ENCODE measurements at regions not wholly inside any gene's neighbourhood (a gene's known extent, or its start where the extent isn't known, plus 50 kb on each side); places are given as distances from the start of the nearest gene placed in this dataset.
"Not testable (repeated sequence)": the region's sequence is repeated elsewhere in the genome, so short reads cannot be mapped to it uniquely, and the experiment has no call there.

GRCh38 chr13:42487221-42487620 is 86.7 kb upstream of the TNFSF11 start:
- ChIA-PET CTCF (no interaction called here), POLR2A (no interaction called here)
- TF ChIP-seq HDGF (IDR thresholded peaks at IDR 0.05; ENCODE audit: borderline replicate concordance) (no peak), FOXM1 (IDR thresholded peaks at IDR 0.05; ENCODE audit: borderline replicate concordance) (no peak), L3MBTL2 (conservative IDR thresholded peaks at IDR 0.05) (no peak), PKNOX1 (IDR thresholded peaks at IDR 0.05) (no peak)
- no peak for DNase-seq (ENCODE audit: extremely low spot score)

- TF ChIP-seq FOXK2 (IDR thresholded peaks at IDR 0.05) (no peak), LEF1 (IDR thresholded peaks at IDR 0.05; ENCODE audit: borderline replicate concordance) (no peak), FOXM1 (IDR thresholded peaks at IDR 0.05; ENCODE audit: borderline replicate concordance) (no peak), CTBP1 (IDR thresholded peaks at IDR 0.05; ENCODE audit: borderline replicate concordance) (no peak), TARDBP (IDR thresholded peaks at IDR 0.05) (no peak), L3MBTL2 (conservative IDR thresholded peaks at IDR 0.05) (no peak), ARNT (IDR thresholded peaks at IDR 0.05) (no peak), HDGF (IDR thresholded peaks at IDR 0.05; ENCODE audit: borderline replicate concordance) (no peak), NFRKB (IDR thresholded peaks at IDR 0.05) (no peak), ELF4 (IDR thresholded peaks at IDR 0.05) (no peak), SP1 (IDR thresholded peaks at IDR 0.05) (no peak), BHLHE40 (IDR thresholded peaks at IDR 0.05; ENCODE audit: borderline replicate concordance) (no peak), SUZ12 (IDR thresholded peaks at IDR 0.05) (no peak)
- ChIA-PET POLR2A (no interaction called here), CTCF (no interaction called here)
- no peak for DNase-seq (ENCODE audit: extremely low spot score)
Observed at GRCh38 chr13:42490676-42491075, 83.3 kb upstream of the TNFSF11 start.

- no peak for TF ChIP-seq ARNT (IDR thresholded peaks at IDR 0.05)
- TF ChIP-seq FOXK2 (IDR thresholded peaks at IDR 0.05): no peak
- TF ChIP-seq NFRKB (IDR thresholded peaks at IDR 0.05): no peak
- TF ChIP-seq L3MBTL2 (conservative IDR thresholded peaks at IDR 0.05): no peak
- TF ChIP-seq PKNOX1 (IDR thresholded peaks at IDR 0.05): no peak
- no peak for TF ChIP-seq FOXM1 (IDR thresholded peaks at IDR 0.05; ENCODE audit: borderline replicate concordance)
- no peak for TF ChIP-seq BHLHE40 (IDR thresholded peaks at IDR 0.05; ENCODE audit: borderline replicate concordance)
- TF ChIP-seq CTBP1 (IDR thresholded peaks at IDR 0.05; ENCODE audit: borderline replicate concordance): no peak
- no peak for TF ChIP-seq ZNF384 (IDR thresholded peaks at IDR 0.05)
- POLR2A ChIA-PET: no interaction called here
- DNase-seq (ENCODE audit: extremely low spot score): no peak
- CTCF ChIA-PET: no interaction called here
Observed at GRCh38 chr13:42492372-42492920, 81.5 kb upstream of the TNFSF11 start.

GRCh38 chr13:42494157-42494556 is 79.8 kb upstream of the TNFSF11 start:
- ChIA-PET CTCF (no interaction called here), POLR2A (no interaction called here)
- no peak for DNase-seq (ENCODE audit: extremely low spot score)
- TF ChIP-seq LEF1 (IDR thresholded peaks at IDR 0.05; ENCODE audit: borderline replicate concordance) (no peak), TARDBP (IDR thresholded peaks at IDR 0.05) (no peak), FOXK2 (IDR thresholded peaks at IDR 0.05) (no peak), FOXA1 (IDR thresholded peaks at IDR 0.05) (no peak), NFRKB (IDR thresholded peaks at IDR 0.05) (no peak), L3MBTL2 (conservative IDR thresholded peaks at IDR 0.05) (no peak), HDGF (IDR thresholded peaks at IDR 0.05; ENCODE audit: borderline replicate concordance) (no peak), BHLHE40 (IDR thresholded peaks at IDR 0.05; ENCODE audit: borderline replicate concordance) (no peak)

- CTCF ChIA-PET: no interaction called here
- TF ChIP-seq SP1 (IDR thresholded peaks at IDR 0.05) (no peak), NFRKB (IDR thresholded peaks at IDR 0.05) (no peak), SUZ12 (IDR thresholded peaks at IDR 0.05) (no peak), L3MBTL2 (conservative IDR thresholded peaks at IDR 0.05) (no peak), PKNOX1 (IDR thresholded peaks at IDR 0.05) (no peak), CTBP1 (IDR thresholded peaks at IDR 0.05; ENCODE audit: borderline replicate concordance) (no peak), BHLHE40 (IDR thresholded peaks at IDR 0.05; ENCODE audit: borderline replicate concordance) (no peak), ELF4 (IDR thresholded peaks at IDR 0.05) (no peak), TARDBP (IDR thresholded peaks at IDR 0.05) (no peak), HDGF (IDR thresholded peaks at IDR 0.05; ENCODE audit: borderline replicate concordance) (no peak)
Observed at GRCh38 chr13:42495255-42495654, 78.7 kb upstream of the TNFSF11 start.

GRCh38 chr13:42495751-42496150 is 78.2 kb upstream of the TNFSF11 start:
- CTCF ChIA-PET: no interaction called here
- POLR2A ChIA-PET: no interaction called here
- DNase-seq (ENCODE audit: extremely low spot score): no peak
- no peak for TF ChIP-seq L3MBTL2 (conservative IDR thresholded peaks at IDR 0.05)
- TF ChIP-seq TARDBP (IDR thresholded peaks at IDR 0.05): no peak
- TF ChIP-seq SP1 (IDR thresholded peaks at IDR 0.05): no peak
- TF ChIP-seq BHLHE40 (IDR thresholded peaks at IDR 0.05; ENCODE audit: borderline replicate concordance): no peak
- no peak for TF ChIP-seq CTBP1 (IDR thresholded peaks at IDR 0.05; ENCODE audit: borderline replicate concordance)
- TF ChIP-seq PKNOX1 (IDR thresholded peaks at IDR 0.05): no peak
- TF ChIP-seq FOXA1 (IDR thresholded peaks at IDR 0.05): no peak
- no peak for TF ChIP-seq SUZ12 (IDR thresholded peaks at IDR 0.05)
- TF ChIP-seq HDGF (IDR thresholded peaks at IDR 0.05; ENCODE audit: borderline replicate concordance): no peak
- TF ChIP-seq FOXK2 (IDR thresholded peaks at IDR 0.05): no peak
- TF ChIP-seq ELF4 (IDR thresholded peaks at IDR 0.05): no peak
- no peak for TF ChIP-seq FOXM1 (IDR thresholded peaks at IDR 0.05; ENCODE audit: borderline replicate concordance)
- TF ChIP-seq ZNF384 (IDR thresholded peaks at IDR 0.05): no peak
- no peak for TF ChIP-seq NFRKB (IDR thresholded peaks at IDR 0.05)

More at GRCh38 chr13:42495255-42495654, 78.7 kb upstream of the TNFSF11 start:
- DNase-seq (ENCODE audit: extremely low spot score): no peak
- POLR2A ChIA-PET: no interaction called here

- CTCF ChIA-PET; POLR2A ChIA-PET; DNase-seq (ENCODE audit: extremely low spot score): not testable (repeated sequence)
Observed at GRCh38 chr13:42496926-42497554, 76.9 kb upstream of the TNFSF11 start.

Measured in HEK293T (cell line).